ENCODE measurements at regions not wholly inside any gene's neighbourhood (a gene's known extent, or its start where the extent isn't known, plus 50 kb on each side); places are given as distances from the start of the nearest gene placed in this dataset.
A peak's percentile ranks its signal among the peaks of the same experiment; 100 is the strongest.

- no peak for DNase-seq (ENCODE audit: low read depth)
- H3K4me3 ChIP-seq (ENCODE audit: low read length): no peak overlapping the region
- TF ChIP-seq, protein P1, sequence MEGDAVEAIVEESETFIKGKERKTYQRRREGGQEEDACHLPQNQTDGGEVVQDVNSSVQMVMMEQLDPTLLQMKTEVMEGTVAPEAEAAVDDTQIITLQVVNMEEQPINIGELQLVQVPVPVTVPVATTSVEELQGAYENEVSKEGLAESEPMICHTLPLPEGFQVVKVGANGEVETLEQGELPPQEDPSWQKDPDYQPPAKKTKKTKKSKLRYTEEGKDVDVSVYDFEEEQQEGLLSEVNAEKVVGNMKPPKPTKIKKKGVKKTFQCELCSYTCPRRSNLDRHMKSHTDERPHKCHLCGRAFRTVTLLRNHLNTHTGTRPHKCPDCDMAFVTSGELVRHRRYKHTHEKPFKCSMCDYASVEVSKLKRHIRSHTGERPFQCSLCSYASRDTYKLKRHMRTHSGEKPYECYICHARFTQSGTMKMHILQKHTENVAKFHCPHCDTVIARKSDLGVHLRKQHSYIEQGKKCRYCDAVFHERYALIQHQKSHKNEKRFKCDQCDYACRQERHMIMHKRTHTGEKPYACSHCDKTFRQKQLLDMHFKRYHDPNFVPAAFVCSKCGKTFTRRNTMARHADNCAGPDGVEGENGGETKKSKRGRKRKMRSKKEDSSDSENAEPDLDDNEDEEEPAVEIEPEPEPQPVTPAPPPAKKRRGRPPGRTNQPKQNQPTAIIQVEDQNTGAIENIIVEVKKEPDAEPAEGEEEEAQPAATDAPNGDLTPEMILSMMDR (conservative IDR thresholded peaks at IDR 0.05; ENCODE audit: low read depth, low read length): no peak
Observed at GRCh38 chr11:119545978-119546915, 123.3 kb upstream of the THY1 start.

- H3K4me3 ChIP-seq (ENCODE audit: low read length): no peak overlapping the region
- DNase-seq (ENCODE audit: low read depth): no peak
- TF ChIP-seq, protein P1 (conservative IDR thresholded peaks at IDR 0.05; ENCODE audit: low read depth, low read length): no peak
Observed at GRCh38 chr11:119540370-119541125, 117.6 kb upstream of the THY1 start.

- peak; percentile 68 for DNase-seq (ENCODE audit: low read depth)
- no peak overlapping the region for H3K4me3 ChIP-seq (ENCODE audit: low read length)
- TF ChIP-seq, protein P1 (conservative IDR thresholded peaks at IDR 0.05; ENCODE audit: low read depth, low read length): no peak
Observed at GRCh38 chr11:119539583-119539982, 116.6 kb upstream of the THY1 start.

GRCh38 chr11:119538753-119539152 lies 115.8 kb upstream of the THY1 start:
- DNase-seq (ENCODE audit: low read depth): peak; percentile 74
- no peak overlapping the region for H3K4me3 ChIP-seq (ENCODE audit: low read length)
- TF ChIP-seq, protein P1 (conservative IDR thresholded peaks at IDR 0.05; ENCODE audit: low read depth, low read length): no peak

DNA sequence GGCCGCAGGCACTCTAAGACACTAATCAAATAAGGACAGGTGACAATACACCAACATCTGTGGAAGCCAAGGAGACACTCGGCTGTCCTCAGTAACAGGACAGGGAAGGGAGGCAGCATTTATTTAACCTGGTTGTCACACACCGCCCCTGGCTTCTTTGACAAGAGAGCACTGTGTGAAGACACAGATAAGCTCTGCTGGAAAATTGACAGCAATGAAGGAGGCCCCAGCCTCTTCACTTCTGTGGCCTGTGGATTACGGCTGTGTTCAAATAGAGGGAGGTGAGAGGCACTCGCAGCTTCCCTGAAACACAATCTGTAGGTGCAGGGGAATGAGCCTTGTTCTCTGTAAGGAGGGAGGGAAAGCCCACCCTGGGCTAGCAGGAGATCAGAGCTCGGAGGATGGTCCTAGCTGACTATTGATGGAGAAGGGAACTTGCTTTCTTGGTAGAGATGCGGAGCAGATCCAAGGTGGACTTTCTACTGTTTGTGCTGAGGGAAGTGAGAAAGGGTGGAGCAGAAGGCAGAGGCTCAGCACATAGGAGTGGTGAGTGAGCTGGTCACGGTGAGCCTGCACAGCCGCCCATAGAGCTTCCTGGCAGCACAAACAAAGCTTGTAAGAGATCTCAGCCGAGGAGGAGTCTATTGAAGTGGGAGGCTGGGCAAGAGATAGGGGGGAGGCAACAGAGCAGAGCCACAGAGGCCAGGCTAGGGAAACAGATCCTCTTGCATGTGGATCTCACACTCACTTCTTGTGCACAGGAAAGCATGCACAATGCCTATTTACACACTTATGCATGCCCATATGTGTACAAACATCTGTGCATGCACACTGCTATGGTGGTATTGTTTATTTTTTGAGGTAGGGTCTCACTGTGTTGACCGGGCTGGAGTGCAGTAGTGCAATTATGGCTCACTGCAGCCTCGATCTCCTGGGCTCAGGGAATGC lies 114.6 kb upstream of the THY1 start:
- TF ChIP-seq, protein P1 (conservative IDR thresholded peaks at IDR 0.05; ENCODE audit: low read depth, low read length): no peak
- no peak for DNase-seq (ENCODE audit: low read depth)
- no peak overlapping the region for H3K4me3 ChIP-seq (ENCODE audit: low read length)

- TF ChIP-seq, protein P1 (conservative IDR thresholded peaks at IDR 0.05; ENCODE audit: low read depth, low read length): no peak
- no peak overlapping the region for H3K4me3 ChIP-seq (ENCODE audit: low read length)
- no peak for DNase-seq (ENCODE audit: low read depth)
Observed at GRCh38 chr11:119536801-119537200, 113.8 kb upstream of the THY1 start.
